ENCODE measurements at regions not wholly inside any gene's neighbourhood (a gene's known extent, or its start where the extent isn't known, plus 50 kb on each side); places are given as distances from the start of the nearest gene placed in this dataset.

DNA sequence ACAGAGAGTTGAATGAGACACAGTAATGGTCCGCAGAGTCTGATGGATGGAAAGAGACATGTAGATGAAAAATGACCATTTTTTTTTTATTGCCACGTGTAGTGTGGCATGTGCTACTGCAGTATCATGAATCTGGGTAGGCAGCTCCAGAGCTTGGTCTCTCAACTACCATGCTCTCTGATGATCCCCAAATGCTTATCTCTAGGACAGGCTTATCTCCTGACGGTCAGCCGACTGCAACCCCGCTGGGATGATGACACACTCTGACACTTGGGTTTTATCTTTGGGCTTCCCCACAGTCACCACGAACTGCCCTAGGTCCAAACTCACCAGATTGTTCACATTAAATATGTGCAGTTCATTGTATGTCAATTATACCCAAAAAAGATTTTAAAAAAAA, 239.7 kb downstream of the QDPR start:
- no peak for TF ChIP-seq SUZ12 (IDR thresholded peaks at IDR 0.05; ENCODE audit: extremely low read depth, insufficient read depth, insufficient read length)
- no peak for TF ChIP-seq YY1 (IDR thresholded peaks at IDR 0.05; ENCODE audit: insufficient read depth, insufficient read length)
- no peak for TF ChIP-seq ZNF274 (IDR thresholded peaks at IDR 0.05; ENCODE audit: low read depth, low read length)
